ENCODE measurements at regions not wholly inside any gene's neighbourhood (a gene's known extent, or its start where the extent isn't known, plus 50 kb on each side); places are given as distances from the start of the nearest gene placed in this dataset.
"Not testable (repeated sequence)": the region's sequence is repeated elsewhere in the genome, so short reads cannot be mapped to it uniquely, and the experiment has no call there.

DNA sequence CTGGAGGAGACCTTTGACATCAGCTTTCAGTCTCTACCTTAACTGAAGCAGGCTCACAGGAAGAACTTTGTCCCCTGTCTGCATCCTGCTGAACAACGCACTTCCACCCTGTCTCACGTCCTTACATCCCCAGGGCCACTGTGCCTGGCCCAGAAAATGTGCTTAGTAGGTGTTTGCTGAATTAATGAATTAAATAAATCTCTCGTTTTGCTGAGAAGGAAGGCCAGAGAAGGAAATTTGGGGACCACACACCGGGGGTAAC is 54.3 kb upstream of the CREB3L1 start:
- no peak for DNase-seq
- in situ Hi-C loops (cut with HindIII; ENCODE audit: low pct_ligation_motif_present, low pct_unique_long_range_greater_than_20kb, low sequenced_read_pairs) = no loop called here

DNA sequence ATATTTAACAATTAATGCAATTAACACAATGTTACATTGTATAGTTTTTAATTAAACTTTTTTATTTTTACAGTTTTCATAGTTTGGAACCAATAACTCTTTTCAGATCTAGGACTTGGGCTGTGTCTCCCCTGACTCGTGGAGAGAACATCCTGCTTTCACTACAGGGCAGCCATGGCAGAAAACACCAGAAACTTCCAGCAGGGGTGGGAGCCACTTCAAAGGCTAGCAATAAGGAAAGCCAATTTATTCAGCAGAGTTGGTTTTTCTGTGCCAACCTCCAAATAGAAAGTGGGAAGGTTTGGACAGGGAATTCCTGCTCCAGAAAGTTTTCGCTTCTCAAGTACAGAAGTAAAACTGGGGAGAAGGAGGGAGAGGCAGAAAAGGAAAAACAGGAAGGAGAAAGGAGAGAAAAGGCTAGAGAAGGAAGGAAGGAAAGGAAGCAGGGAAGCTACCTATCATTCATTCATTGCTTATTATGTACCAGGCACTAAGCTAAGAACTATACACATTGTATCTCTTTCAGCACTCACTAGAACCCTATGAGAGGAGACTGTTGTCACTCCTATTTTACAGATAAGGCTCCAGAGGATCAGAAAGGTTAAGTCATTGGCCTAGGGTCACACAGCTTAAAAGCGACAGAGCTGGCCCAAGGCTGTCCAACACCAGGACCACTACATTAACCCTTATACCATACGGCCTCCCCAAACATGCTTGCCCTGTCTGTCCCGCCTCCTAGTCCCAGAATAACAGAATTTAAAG is 54.8 kb upstream of the CREB3L1 start:
- DNase-seq = peak; percentile 34
- in situ Hi-C loops (cut with HindIII; ENCODE audit: low pct_ligation_motif_present, low pct_unique_long_range_greater_than_20kb, low sequenced_read_pairs) = no loop called here

GRCh38 chr11:46220313-46220712 is 57.1 kb upstream of the CREB3L1 start:
- no peak for DNase-seq
- in situ Hi-C loops (cut with HindIII; ENCODE audit: low pct_ligation_motif_present, low pct_unique_long_range_greater_than_20kb, low sequenced_read_pairs) = no loop called here

GRCh38 chr11:46216765-46217089 is 60.7 kb upstream of the CREB3L1 start:
- no peak for DNase-seq

DNA sequence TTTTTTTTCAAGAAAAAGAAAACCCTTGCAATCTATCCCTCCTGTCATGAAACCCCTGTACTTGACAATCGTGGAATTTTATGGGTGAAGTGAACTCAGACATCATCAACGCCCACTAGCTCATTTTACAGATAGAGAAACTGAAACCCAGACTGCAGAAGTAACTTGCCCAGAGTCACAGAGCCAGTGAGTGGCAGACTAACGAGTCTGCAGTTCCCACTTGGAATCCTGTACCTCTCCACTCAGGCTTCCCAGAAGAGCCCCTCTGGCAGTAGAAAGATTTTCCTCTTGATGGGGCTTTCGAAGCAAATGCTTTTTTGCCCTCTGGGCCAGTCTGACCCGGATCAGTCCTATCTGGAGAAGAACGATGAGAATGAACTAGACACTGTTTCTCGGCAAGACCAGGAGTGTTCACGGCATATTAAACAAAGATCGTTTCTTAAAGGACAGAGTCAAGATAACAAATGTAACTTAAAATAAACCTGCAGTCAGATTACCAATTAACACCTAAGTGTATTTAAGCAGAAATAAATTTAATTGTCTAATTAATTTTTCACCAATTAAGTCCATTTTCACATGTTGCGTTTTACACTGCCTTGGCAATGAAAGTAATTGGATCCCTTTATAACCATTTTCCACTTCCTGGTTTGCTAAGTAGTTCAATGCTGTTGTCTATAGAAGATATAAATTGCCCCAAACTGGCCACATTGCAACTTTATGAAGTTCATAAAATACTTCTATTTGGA is 61.3 kb upstream of the CREB3L1 start:
- in situ Hi-C loops (cut with HindIII; ENCODE audit: low pct_ligation_motif_present, low pct_unique_long_range_greater_than_20kb, low sequenced_read_pairs) = no loop called here
- DNase-seq = no peak

More at GRCh38 chr11:46216765-46217089, 60.7 kb upstream of the CREB3L1 start:
- in situ Hi-C loops (cut with HindIII; ENCODE audit: low pct_ligation_motif_present, low pct_unique_long_range_greater_than_20kb, low sequenced_read_pairs) = no loop called here

DNA sequence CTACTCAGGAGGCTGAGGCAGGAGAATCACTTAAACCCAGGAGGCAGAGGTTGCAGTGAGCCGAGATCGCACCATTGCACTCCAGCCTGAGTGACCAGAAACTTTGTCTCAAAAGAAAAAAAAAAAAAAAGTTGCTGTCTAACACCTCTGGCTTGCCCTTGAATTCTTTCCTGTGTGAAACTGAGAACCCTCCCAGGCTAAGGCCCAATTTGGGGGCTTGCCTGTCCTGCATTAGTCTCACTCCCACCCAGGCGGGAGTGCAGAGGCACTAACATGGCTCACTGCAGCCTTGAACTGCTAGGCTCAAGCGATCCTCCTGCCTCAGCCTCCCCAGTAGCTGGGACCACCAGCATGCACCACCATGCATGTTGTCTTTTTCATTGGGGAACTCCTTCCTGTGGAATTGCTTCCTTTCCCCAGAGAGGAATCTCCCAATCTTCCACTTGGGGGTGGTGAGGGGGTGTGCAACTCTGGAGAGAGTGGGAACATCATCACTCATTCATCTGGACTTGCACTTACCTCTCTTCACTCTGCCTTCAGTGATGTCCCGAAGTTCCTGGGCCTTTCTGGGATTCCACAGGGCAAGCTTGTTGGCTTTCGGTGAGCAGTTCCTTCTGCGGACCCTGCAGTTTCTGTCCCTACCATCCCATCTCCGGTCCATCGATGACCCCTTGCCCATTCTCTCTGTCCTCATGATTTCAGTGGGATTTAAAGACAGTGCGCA is 62.1 kb upstream of the CREB3L1 start:
- in situ Hi-C loops (cut with HindIII; ENCODE audit: low pct_ligation_motif_present, low pct_unique_long_range_greater_than_20kb, low sequenced_read_pairs) = no loop called here
- no peak for DNase-seq

GRCh38 chr11:46212720-46213119 is 64.7 kb upstream of the CREB3L1 start:
- DNase-seq = no peak
- in situ Hi-C loops (cut with HindIII; ENCODE audit: low pct_ligation_motif_present, low pct_unique_long_range_greater_than_20kb, low sequenced_read_pairs) = no loop called here

- in situ Hi-C loops (cut with HindIII; ENCODE audit: low pct_ligation_motif_present, low pct_unique_long_range_greater_than_20kb, low sequenced_read_pairs) = no loop called here
- DNase-seq = no peak
Measured at GRCh38 chr11:46210856-46211255, 66.6 kb upstream of the CREB3L1 start.

GRCh38 chr11:46210133-46210636 is 67.3 kb upstream of the CREB3L1 start:
- in situ Hi-C loops (cut with HindIII; ENCODE audit: low pct_ligation_motif_present, low pct_unique_long_range_greater_than_20kb, low sequenced_read_pairs) = no loop called here
- DNase-seq = no peak

DNA sequence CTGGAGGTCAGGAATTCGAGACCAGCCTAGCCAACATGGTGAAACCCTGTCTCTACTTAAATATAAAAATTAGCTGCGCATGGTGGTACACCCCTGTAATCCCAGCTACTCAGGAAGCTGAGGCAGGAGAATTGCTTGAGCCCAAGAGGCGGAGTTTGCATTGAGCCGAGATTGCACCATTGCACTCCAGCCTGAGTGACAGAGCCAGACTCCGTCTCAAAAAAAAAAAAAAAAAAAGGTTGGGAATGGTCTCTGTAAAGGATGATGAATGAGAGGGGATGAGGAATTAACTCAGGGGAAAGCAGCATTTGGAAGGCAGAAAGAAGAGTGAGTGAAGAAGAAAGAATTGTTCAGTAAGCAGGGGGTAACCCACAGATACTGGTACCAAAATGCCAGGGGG is 67.8 kb upstream of the CREB3L1 start:
- DNase-seq; in situ Hi-C loops (cut with HindIII; ENCODE audit: low pct_ligation_motif_present, low pct_unique_long_range_greater_than_20kb, low sequenced_read_pairs): not testable (repeated sequence)

- no peak for DNase-seq
- in situ Hi-C loops (cut with HindIII; ENCODE audit: low pct_ligation_motif_present, low pct_unique_long_range_greater_than_20kb, low sequenced_read_pairs) = no loop called here
Measured at GRCh38 chr11:46208803-46209202, 68.7 kb upstream of the CREB3L1 start.

DNA sequence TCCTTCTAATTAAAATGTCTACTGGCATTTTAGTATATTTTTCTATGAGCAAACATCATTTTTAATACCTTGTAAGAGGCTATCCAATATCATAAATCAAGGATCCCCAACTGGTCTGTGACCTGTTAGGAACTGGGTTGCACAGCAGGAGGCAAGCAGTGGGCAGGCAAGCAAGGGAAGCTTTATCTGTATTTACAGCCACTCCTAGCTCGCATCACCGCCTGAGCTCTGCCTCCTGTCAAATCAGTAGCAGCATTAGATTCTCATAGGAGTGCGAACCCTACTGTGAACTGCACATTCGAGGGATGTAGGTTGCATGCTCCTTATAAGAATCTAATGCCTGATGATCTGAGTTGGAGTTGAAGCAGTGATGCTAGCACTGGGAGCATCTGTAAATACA is 70.2 kb upstream of the CREB3L1 start:
- in situ Hi-C loops (cut with HindIII; ENCODE audit: low pct_ligation_motif_present, low pct_unique_long_range_greater_than_20kb, low sequenced_read_pairs) = no loop called here
- no peak for DNase-seq

DNA sequence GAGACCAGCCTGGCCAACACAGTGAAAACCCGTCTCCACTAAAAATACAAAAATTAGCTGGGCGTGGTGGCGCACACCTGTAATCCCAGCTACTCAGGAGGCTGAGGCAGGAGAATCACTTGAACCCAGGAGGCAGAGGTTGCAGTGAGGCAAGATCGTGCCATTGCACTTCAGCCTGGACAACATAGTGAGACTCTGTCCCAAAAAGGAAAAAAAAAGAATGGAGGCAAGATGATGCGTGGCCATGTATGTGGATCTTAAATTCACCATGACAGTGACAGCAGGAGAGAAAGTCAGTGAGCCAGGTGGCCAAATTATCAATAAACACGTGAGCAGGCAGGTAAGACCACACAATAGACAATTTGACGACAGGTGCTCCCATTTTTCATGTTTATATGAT is 73.0 kb upstream of the CREB3L1 start:
- in situ Hi-C loops (cut with HindIII; ENCODE audit: low pct_ligation_motif_present, low pct_unique_long_range_greater_than_20kb, low sequenced_read_pairs); DNase-seq: not testable (repeated sequence)

DNA sequence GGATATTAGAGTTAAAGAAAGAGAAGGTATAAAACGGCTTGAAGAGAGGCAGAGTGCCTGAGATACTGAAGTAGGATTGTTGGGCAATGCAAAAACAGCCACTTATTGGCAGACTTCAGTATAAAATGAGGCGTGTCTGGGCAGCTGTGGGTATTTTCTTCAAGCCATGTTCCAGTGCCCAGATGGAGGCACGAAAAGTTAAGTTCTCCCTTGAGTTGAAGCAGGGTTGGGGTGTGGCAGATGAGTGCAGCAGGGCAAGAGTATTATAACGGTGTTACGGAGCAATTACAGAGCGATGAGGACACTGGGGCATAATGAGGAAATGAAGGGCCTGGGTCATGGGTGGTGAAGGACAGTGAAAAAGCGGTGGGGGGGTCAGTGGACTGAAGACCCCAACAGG is 73.7 kb upstream of the CREB3L1 start:
- in situ Hi-C loops (cut with HindIII; ENCODE audit: low pct_ligation_motif_present, low pct_unique_long_range_greater_than_20kb, low sequenced_read_pairs) = no loop called here
- DNase-seq = no peak

GRCh38 chr11:46202696-46203391 is 74.6 kb upstream of the CREB3L1 start:
- no peak for DNase-seq
- in situ Hi-C loops (cut with HindIII; ENCODE audit: low pct_ligation_motif_present, low pct_unique_long_range_greater_than_20kb, low sequenced_read_pairs) = no loop called here

DNA sequence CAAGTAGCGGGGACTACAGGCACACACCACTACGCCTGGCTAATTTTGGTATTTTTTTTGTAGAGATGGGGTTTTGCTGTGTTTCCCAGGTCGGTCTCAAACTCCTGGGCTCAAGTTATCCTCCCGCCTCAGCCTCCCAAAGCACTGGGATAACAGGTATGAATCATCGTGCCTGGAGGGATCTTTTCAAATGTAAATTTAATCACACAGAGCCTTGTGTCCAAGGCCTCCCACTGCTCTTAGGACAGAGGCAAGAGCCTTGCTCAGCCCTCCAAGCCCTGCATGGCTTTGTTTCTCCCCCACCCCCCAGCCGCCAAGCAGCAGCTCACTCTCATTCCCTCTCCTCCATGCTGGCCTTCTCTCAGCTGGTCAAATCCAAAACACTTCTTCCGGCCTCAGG is 75.3 kb upstream of the CREB3L1 start:
- in situ Hi-C loops (cut with HindIII; ENCODE audit: low pct_ligation_motif_present, low pct_unique_long_range_greater_than_20kb, low sequenced_read_pairs) = no loop called here
- DNase-seq = no peak

DNA sequence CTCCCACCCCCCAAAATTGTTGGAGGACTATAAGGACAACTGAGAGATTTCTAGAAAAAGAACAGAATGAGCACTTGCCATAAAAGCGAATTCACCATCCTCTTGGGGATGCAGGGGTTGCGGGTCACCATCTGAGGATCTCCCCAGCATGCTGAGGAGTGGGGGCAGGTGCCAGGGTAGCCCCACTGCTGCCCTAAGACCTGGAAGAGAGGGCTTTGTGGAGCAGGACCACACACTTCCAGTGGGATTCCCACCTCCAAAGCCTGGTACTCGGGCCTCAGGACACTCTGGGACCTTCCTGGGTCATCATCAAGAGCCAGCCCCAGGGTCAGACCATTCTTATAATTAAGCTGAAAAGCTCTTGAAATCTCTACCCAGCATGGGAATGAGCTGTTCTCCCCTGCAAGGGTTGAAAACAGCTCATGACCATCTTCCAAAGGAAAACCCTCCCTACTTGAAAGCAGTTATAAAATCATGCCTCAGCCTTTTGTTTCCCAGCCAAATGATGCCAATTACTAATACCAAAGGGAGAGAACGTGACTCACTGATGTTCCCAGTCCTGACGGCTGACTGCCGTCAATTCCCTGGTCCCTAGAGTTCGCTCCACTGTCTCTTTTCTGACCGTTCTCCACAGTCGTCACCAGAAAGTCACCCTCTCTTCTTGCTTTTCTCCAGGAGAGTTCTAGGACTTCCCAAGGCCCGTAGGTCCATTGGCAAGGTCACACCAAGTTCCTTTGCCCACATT is 76.8 kb upstream of the CREB3L1 start:
- DNase-seq = no peak
- in situ Hi-C loops (cut with HindIII; ENCODE audit: low pct_ligation_motif_present, low pct_unique_long_range_greater_than_20kb, low sequenced_read_pairs) = no loop called here

Data from ACHN (cell line).